GM12872 (cell line): ENCODE measurements at regions not wholly inside any gene's neighbourhood (a gene's known extent, or its start where the extent isn't known, plus 50 kb on each side); places are given as distances from the start of the nearest gene placed in this dataset.

Experiments used
- CTCF ChIP-seq: IDR thresholded peaks from 3 replicates; pipeline ENCODE4 v1.5.1; 2011; ENCODE audit warnings: low read depth, mild to moderate bottlenecking, low read length, moderate library complexity; ENCODE audit not compliant: insufficient read depth

DNA sequence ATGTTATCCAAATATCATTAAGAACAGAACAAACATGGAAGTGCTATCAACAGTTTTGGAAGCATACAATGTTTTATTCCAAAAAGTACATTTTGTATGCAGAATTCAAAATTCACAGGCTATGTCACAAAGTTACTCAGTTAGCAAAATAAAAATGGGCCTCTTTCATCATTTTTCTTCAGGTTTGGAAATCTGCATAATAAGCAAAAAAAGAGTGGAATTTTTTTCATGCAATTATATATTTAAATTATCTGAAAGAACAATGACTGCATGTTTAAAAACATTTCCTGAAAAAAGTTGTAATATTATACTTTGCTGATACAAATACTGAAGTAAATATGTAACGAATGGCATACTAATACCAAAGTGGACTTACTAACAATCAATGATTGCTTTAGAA, 161.2 kb upstream of the MBL2 start:
- no peak for TF ChIP-seq CTCF

GRCh38 chr10:52927678-52928077, 155.1 kb upstream of the MBL2 start:
- no peak for TF ChIP-seq CTCF

GRCh38 chr10:52923520-52923919, 150.9 kb upstream of the MBL2 start:
- no peak for TF ChIP-seq CTCF

DNA sequence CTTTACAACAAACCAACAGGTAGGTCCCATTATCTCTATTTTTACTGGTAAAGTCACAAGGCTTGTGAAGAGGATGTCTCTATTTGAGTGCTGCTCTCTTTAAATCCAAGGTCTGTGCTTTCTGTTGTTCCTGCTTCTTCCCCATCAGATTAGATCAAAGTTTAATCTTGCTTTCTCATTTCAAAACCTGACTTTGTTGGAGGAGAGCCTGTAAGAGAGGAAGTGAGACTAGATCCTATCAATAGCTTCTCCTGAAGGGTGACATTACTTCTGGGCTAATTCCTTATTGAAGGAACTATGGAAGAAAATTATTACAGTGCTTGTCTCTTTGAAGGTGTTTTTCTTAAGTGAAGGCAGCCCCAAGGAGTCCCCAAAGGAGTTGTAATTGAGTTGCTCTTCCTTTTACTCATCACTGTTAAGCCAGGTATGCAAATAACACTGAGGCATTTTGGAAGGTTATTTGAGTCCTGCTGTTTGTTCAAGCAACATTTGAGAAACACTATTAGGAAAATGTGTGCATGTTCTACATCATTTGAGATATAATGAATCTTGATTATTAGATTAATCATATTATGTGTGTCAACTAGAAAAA, 146.2 kb upstream of the MBL2 start:
- TF ChIP-seq CTCF: no peak

DNA sequence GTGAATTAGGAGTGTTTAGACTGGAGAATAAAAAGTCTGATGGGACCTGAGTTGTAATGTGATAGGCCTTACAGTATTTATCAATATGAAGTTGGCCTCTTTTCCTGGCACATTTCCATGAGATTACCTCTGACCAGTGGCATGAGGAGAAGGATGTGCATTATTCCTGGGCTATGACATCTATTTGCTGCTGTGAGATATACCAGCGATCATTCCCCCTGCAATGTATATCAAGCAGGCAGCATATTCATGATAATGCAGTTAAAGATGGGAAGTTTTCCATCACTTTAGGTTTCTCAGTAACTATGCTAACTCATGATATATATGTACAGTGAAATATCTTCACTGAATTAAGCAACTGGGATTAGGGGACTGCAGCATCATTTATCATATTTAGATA, 142.8 kb upstream of the MBL2 start:
- no peak for TF ChIP-seq CTCF

- no peak for TF ChIP-seq CTCF
Measured at GRCh38 chr10:52911163-52911562, 138.6 kb upstream of the MBL2 start.

DNA sequence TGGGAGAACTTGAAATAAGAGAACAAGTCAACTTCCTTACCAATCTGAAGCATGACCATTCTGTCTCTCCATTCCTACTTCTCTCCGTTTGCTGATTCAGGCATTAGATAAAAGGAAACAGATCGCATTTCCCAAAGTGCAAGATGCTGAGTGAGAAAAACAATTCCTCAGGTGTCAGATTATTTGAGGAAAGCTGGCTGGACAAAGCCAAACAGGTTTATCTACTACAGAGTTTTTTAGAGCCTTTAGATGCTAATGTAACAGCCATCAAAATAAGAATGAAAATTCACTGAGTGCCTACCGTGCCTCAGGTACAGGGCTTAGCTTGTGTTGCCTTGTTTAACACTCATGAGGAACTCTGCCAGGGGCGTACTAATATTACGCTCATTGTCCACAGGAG, 135.9 kb upstream of the MBL2 start:
- no peak for TF ChIP-seq CTCF
